ENCODE measurements at regions not wholly inside any gene's neighbourhood (a gene's known extent, or its start where the extent isn't known, plus 50 kb on each side); places are given as distances from the start of the nearest gene placed in this dataset.

DNA sequence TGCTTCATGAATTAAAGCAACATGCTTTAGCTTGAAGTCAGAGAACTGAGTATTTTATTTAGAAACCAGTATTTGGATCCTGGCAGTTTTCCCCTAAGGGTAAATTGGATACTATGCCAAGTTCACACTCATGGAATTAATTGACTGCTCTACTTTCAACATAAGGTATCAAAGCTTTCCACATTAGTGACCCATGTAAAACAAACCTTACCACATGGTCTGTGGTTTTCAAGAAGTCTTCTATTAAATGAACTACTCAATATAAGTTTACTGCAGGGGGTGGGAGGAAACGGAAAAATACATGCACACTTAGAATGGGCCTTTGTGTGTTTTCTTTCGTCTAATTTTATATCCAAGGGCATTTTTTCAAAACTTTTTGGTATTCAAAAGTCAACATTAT is 232.0 kb upstream of the FBXL7 start (continued):
- TF ChIP-seq, protein P1, sequence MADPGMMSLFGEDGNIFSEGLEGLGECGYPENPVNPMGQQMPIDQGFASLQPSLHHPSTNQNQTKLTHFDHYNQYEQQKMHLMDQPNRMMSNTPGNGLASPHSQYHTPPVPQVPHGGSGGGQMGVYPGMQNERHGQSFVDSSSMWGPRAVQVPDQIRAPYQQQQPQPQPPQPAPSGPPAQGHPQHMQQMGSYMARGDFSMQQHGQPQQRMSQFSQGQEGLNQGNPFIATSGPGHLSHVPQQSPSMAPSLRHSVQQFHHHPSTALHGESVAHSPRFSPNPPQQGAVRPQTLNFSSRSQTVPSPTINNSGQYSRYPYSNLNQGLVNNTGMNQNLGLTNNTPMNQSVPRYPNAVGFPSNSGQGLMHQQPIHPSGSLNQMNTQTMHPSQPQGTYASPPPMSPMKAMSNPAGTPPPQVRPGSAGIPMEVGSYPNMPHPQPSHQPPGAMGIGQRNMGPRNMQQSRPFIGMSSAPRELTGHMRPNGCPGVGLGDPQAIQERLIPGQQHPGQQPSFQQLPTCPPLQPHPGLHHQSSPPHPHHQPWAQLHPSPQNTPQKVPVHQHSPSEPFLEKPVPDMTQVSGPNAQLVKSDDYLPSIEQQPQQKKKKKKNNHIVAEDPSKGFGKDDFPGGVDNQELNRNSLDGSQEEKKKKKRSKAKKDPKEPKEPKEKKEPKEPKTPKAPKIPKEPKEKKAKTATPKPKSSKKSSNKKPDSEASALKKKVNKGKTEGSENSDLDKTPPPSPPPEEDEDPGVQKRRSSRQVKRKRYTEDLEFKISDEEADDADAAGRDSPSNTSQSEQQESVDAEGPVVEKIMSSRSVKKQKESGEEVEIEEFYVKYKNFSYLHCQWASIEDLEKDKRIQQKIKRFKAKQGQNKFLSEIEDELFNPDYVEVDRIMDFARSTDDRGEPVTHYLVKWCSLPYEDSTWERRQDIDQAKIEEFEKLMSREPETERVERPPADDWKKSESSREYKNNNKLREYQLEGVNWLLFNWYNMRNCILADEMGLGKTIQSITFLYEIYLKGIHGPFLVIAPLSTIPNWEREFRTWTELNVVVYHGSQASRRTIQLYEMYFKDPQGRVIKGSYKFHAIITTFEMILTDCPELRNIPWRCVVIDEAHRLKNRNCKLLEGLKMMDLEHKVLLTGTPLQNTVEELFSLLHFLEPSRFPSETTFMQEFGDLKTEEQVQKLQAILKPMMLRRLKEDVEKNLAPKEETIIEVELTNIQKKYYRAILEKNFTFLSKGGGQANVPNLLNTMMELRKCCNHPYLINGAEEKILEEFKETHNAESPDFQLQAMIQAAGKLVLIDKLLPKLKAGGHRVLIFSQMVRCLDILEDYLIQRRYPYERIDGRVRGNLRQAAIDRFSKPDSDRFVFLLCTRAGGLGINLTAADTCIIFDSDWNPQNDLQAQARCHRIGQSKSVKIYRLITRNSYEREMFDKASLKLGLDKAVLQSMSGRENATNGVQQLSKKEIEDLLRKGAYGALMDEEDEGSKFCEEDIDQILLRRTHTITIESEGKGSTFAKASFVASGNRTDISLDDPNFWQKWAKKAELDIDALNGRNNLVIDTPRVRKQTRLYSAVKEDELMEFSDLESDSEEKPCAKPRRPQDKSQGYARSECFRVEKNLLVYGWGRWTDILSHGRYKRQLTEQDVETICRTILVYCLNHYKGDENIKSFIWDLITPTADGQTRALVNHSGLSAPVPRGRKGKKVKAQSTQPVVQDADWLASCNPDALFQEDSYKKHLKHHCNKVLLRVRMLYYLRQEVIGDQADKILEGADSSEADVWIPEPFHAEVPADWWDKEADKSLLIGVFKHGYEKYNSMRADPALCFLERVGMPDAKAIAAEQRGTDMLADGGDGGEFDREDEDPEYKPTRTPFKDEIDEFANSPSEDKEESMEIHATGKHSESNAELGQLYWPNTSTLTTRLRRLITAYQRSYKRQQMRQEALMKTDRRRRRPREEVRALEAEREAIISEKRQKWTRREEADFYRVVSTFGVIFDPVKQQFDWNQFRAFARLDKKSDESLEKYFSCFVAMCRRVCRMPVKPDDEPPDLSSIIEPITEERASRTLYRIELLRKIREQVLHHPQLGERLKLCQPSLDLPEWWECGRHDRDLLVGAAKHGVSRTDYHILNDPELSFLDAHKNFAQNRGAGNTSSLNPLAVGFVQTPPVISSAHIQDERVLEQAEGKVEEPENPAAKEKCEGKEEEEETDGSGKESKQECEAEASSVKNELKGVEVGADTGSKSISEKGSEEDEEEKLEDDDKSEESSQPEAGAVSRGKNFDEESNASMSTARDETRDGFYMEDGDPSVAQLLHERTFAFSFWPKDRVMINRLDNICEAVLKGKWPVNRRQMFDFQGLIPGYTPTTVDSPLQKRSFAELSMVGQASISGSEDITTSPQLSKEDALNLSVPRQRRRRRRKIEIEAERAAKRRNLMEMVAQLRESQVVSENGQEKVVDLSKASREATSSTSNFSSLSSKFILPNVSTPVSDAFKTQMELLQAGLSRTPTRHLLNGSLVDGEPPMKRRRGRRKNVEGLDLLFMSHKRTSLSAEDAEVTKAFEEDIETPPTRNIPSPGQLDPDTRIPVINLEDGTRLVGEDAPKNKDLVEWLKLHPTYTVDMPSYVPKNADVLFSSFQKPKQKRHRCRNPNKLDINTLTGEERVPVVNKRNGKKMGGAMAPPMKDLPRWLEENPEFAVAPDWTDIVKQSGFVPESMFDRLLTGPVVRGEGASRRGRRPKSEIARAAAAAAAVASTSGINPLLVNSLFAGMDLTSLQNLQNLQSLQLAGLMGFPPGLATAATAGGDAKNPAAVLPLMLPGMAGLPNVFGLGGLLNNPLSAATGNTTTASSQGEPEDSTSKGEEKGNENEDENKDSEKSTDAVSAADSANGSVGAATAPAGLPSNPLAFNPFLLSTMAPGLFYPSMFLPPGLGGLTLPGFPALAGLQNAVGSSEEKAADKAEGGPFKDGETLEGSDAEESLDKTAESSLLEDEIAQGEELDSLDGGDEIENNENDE (IDR thresholded peaks at IDR 0.05; ENCODE audit: insufficient replicate concordance, low read length): no peak
- TF ChIP-seq, protein P2, sequence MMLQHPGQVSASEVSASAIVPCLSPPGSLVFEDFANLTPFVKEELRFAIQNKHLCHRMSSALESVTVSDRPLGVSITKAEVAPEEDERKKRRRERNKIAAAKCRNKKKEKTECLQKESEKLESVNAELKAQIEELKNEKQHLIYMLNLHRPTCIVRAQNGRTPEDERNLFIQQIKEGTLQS (IDR thresholded peaks at IDR 0.05; ENCODE audit: insufficient read depth, low read depth, low read length): no peak

Data from H1 (cell line).